Activated naive CD8-positive, alpha-beta T cell treated with anti-CD3 and anti-CD28 coated beads, Interleukin-2, amount 50 U/mL, for 24 hours (primary cell): ENCODE measurements at regions not wholly inside any gene's neighbourhood (a gene's known extent, or its start where the extent isn't known, plus 50 kb on each side); places are given as distances from the start of the nearest gene placed in this dataset.
"Not testable (repeated sequence)": the region's sequence is repeated elsewhere in the genome, so short reads cannot be mapped to it uniquely, and the experiment has no call there.

Experiments
- ATAC-seq: fragments of 150-1000 bp; cut with Tn5 transposase; one replicate; pipeline ENCODE4 v1.10.0; 2021
- DNase-seq: peaks from one replicate; pipeline ENCODE4 v3.0.0; 2021
- H3K27ac Mint-ChIP-seq: one replicate; pipeline ENCODE4 v1.8.0; 2021; ENCODE audit warnings: mild to moderate bottlenecking, mixed read lengths
- H3K27me3 Mint-ChIP-seq: one replicate; pipeline ENCODE4 v1.8.0; 2021; ENCODE audit warnings: mixed read lengths
- H3K36me3 Mint-ChIP-seq: one replicate; pipeline ENCODE4 v1.8.0; 2021; ENCODE audit warnings: low read depth, mixed read lengths
- H3K4me1 Mint-ChIP-seq: one replicate; pipeline ENCODE4 v1.8.0; 2021; ENCODE audit warnings: mixed read lengths
- H3K4me3 Mint-ChIP-seq: one replicate; pipeline ENCODE4 v1.8.0; 2021; ENCODE audit warnings: mild to moderate bottlenecking, moderate library complexity, mixed read lengths
- H3K9me3 Mint-ChIP-seq: one replicate; pipeline ENCODE4 v1.8.0; 2021; ENCODE audit warnings: mixed read lengths

GRCh38 chr1:183753464-183753891, 51.4 kb upstream of the RGL1 start:
- Mint-ChIP-seq H3K36me3 (peaks cover 4% of the 10 kb centered on the region), H3K9me3 (peaks cover 19% of the 10 kb centered on the region), H3K27me3 (no peaks in the 10 kb centered on the region), H3K27ac (no peak overlapping the region), H3K4me1 (no peaks in the 10 kb centered on the region), H3K4me3 (no peak overlapping the region)
- no peak for DNase-seq
- no peak for ATAC-seq

GRCh38 chr1:183744132-183744913, 60.6 kb upstream of the RGL1 start:
- peaks cover 4% of the 10 kb centered on the region for H3K36me3 Mint-ChIP-seq
- ATAC-seq: no peak
- no peaks in the 10 kb centered on the region for H3K27me3 Mint-ChIP-seq
- no peak for DNase-seq
- no peak overlapping the region for H3K4me3 Mint-ChIP-seq
- H3K4me1 Mint-ChIP-seq: no peaks in the 10 kb centered on the region
- H3K9me3 Mint-ChIP-seq: peaks cover 10% of the 10 kb centered on the region
- no peak overlapping the region for H3K27ac Mint-ChIP-seq

GRCh38 chr1:183742355-183742754, 62.6 kb upstream of the RGL1 start:
- Mint-ChIP-seq H3K9me3 (peaks cover 8% of the 10 kb centered on the region), H3K4me1 (no peaks in the 10 kb centered on the region)
- no peak for ATAC-seq

GRCh38 chr1:183739741-183740271, 65.1 kb upstream of the RGL1 start:
- Mint-ChIP-seq H3K36me3 (peaks cover 2% of the 10 kb centered on the region), H3K4me1 (no peaks in the 10 kb centered on the region), H3K4me3 (no peak overlapping the region), H3K27me3 (peaks cover 3% of the 10 kb centered on the region), H3K9me3 (peaks cover 5% of the 10 kb centered on the region), H3K27ac (no peak overlapping the region)
- ATAC-seq (no peak), DNase-seq (no peak)

More at GRCh38 chr1:183742355-183742754, 62.6 kb upstream of the RGL1 start:
- DNase-seq: no peak
- Mint-ChIP-seq H3K36me3 (peaks cover 3% of the 10 kb centered on the region), H3K27me3 (no peaks in the 10 kb centered on the region), H3K27ac (no peak overlapping the region), H3K4me3 (no peak overlapping the region)

- peaks cover 2% of the 10 kb centered on the region for H3K36me3 Mint-ChIP-seq
- peaks cover 5% of the 10 kb centered on the region for H3K9me3 Mint-ChIP-seq
- DNase-seq (no peak), ATAC-seq (peak; percentile 33)
- no peak overlapping the region for H3K27ac Mint-ChIP-seq
- H3K4me3 Mint-ChIP-seq: no peak overlapping the region
- H3K27me3 Mint-ChIP-seq: peaks cover 4% of the 10 kb centered on the region
- no peaks in the 10 kb centered on the region for H3K4me1 Mint-ChIP-seq
Measured at GRCh38 chr1:183739082-183739481, 65.8 kb upstream of the RGL1 start.

GRCh38 chr1:183737916-183738315, 67.0 kb upstream of the RGL1 start:
- DNase-seq, H3K9me3 Mint-ChIP-seq, H3K27me3 Mint-ChIP-seq, ATAC-seq, H3K36me3 Mint-ChIP-seq, H3K4me3 Mint-ChIP-seq, H3K4me1 Mint-ChIP-seq, H3K27ac Mint-ChIP-seq: not testable (repeated sequence)

- Mint-ChIP-seq H3K27ac (no peak overlapping the region), H3K4me3 (no peak overlapping the region), H3K9me3 (no peaks in the 10 kb centered on the region), H3K4me1 (no peaks in the 10 kb centered on the region), H3K27me3 (peaks cover 5% of the 10 kb centered on the region), H3K36me3 (no peaks in the 10 kb centered on the region)
- no peak for ATAC-seq
- DNase-seq: no peak
Measured at GRCh38 chr1:183736343-183736742, 68.6 kb upstream of the RGL1 start.

- no peak for DNase-seq
- no peak for ATAC-seq
- no peaks in the 10 kb centered on the region for H3K36me3 Mint-ChIP-seq
- no peak overlapping the region for H3K4me3 Mint-ChIP-seq
- no peak overlapping the region for H3K27ac Mint-ChIP-seq
- no peaks in the 10 kb centered on the region for H3K4me1 Mint-ChIP-seq
- peaks cover 5% of the 10 kb centered on the region for H3K27me3 Mint-ChIP-seq
- H3K9me3 Mint-ChIP-seq: no peaks in the 10 kb centered on the region
Measured at GRCh38 chr1:183735069-183735860, 69.7 kb upstream of the RGL1 start.

- H3K36me3 Mint-ChIP-seq: no peaks in the 10 kb centered on the region
- H3K4me3 Mint-ChIP-seq: no peak overlapping the region
- no peak for DNase-seq
- H3K27me3 Mint-ChIP-seq: peaks cover 5% of the 10 kb centered on the region
- ATAC-seq: no peak
- no peak overlapping the region for H3K27ac Mint-ChIP-seq
- H3K4me1 Mint-ChIP-seq: no peaks in the 10 kb centered on the region
- no peaks in the 10 kb centered on the region for H3K9me3 Mint-ChIP-seq
Measured at GRCh38 chr1:183734543-183735036, 70.3 kb upstream of the RGL1 start.

GRCh38 chr1:183733715-183734114, 71.2 kb upstream of the RGL1 start:
- no peaks in the 10 kb centered on the region for H3K4me1 Mint-ChIP-seq
- no peaks in the 10 kb centered on the region for H3K36me3 Mint-ChIP-seq
- H3K27ac Mint-ChIP-seq: no peak overlapping the region
- no peaks in the 10 kb centered on the region for H3K9me3 Mint-ChIP-seq
- ATAC-seq (no peak), DNase-seq (no peak)
- H3K4me3 Mint-ChIP-seq: no peak overlapping the region
- H3K27me3 Mint-ChIP-seq: peaks cover 5% of the 10 kb centered on the region

- ATAC-seq (no peak), DNase-seq (no peak)
- no peaks in the 10 kb centered on the region for H3K36me3 Mint-ChIP-seq
- H3K4me3 Mint-ChIP-seq: no peak overlapping the region
- H3K9me3 Mint-ChIP-seq: no peaks in the 10 kb centered on the region
- H3K4me1 Mint-ChIP-seq: no peaks in the 10 kb centered on the region
- peaks cover 5% of the 10 kb centered on the region for H3K27me3 Mint-ChIP-seq
- H3K27ac Mint-ChIP-seq: no peak overlapping the region
Measured at GRCh38 chr1:183732236-183732880, 72.6 kb upstream of the RGL1 start.

- peaks cover 2% of the 10 kb centered on the region for H3K27me3 Mint-ChIP-seq
- no peaks in the 10 kb centered on the region for H3K36me3 Mint-ChIP-seq
Measured at GRCh38 chr1:183730886-183731573, 73.9 kb upstream of the RGL1 start.

GRCh38 chr1:183730107-183730724, 74.7 kb upstream of the RGL1 start:
- Mint-ChIP-seq H3K36me3 (no peaks in the 10 kb centered on the region), H3K4me1 (no peaks in the 10 kb centered on the region), H3K27me3 (peaks cover 2% of the 10 kb centered on the region), H3K4me3 (no peak overlapping the region), H3K9me3 (no peaks in the 10 kb centered on the region), H3K27ac (no peak overlapping the region)
- ATAC-seq (no peak), DNase-seq (no peak)

More at GRCh38 chr1:183730886-183731573, 73.9 kb upstream of the RGL1 start:
- Mint-ChIP-seq H3K27ac (no peak overlapping the region), H3K9me3 (no peaks in the 10 kb centered on the region), H3K4me1 (no peaks in the 10 kb centered on the region), H3K4me3 (no peak overlapping the region)
- no peak for DNase-seq
- ATAC-seq: no peak

GRCh38 chr1:183726825-183727224, 73.7 kb upstream of the APOBEC4 start:
- H3K9me3 Mint-ChIP-seq: no peaks in the 10 kb centered on the region
- DNase-seq (no peak), ATAC-seq (no peak)
- H3K27me3 Mint-ChIP-seq: no peaks in the 10 kb centered on the region
- H3K4me1 Mint-ChIP-seq: no peaks in the 10 kb centered on the region
- no peak overlapping the region for H3K4me3 Mint-ChIP-seq
- H3K27ac Mint-ChIP-seq: no peak overlapping the region
- H3K36me3 Mint-ChIP-seq: no peaks in the 10 kb centered on the region
